ENCODE measurements at regions not wholly inside any gene's neighbourhood (a gene's known extent, or its start where the extent isn't known, plus 50 kb on each side); places are given as distances from the start of the nearest gene placed in this dataset.

- intact Hi-C loops (cut with DNase I) = no loop called here
- TF ChIP-seq POLR2A (IDR thresholded peaks at IDR 0.05) (no peak), CTCF (IDR thresholded peaks at IDR 0.05) (no peak)
- H3K4me1 ChIP-seq = no peaks in the 10 kb centered on the region
- no peaks in the 10 kb centered on the region for H3K9me3 ChIP-seq
- no peak for DNase-seq
- no peak overlapping the region for H3K4me3 ChIP-seq
- WGBS (ENCODE audit: insufficient coverage, low coverage, low lambda C conversion rate, missing lambda C conversion rate) = 84% methylated on average over 5 of the region's 5 CpGs
- ATAC-seq = no peak
- H3K27me3 ChIP-seq = no peaks in the 10 kb centered on the region
- no peaks in the 10 kb centered on the region for H3K36me3 ChIP-seq
- H3K27ac ChIP-seq = no peak overlapping the region
These were observed 134.4 kb downstream of the OSR1 start for GRCh38 chr2:19224011-19224410.

- TF ChIP-seq CTCF (IDR thresholded peaks at IDR 0.05) = no peak
- TF ChIP-seq POLR2A (IDR thresholded peaks at IDR 0.05) = no peak
- Histone ChIP-seq H3K27me3 (no peaks in the 10 kb centered on the region), H3K9me3 (no peaks in the 10 kb centered on the region), H3K4me3 (no peak overlapping the region), H3K4me1 (no peaks in the 10 kb centered on the region), H3K36me3 (no peaks in the 10 kb centered on the region), H3K27ac (no peak overlapping the region)
- ATAC-seq (no peak), DNase-seq (no peak)
- 100% methylated on average over 1 of the region's 2 CpGs for WGBS (ENCODE audit: insufficient coverage, low coverage, low lambda C conversion rate, missing lambda C conversion rate)
- intact Hi-C loops (cut with DNase I) = no loop called here
These were observed 139.4 kb downstream of the OSR1 start for GRCh38 chr2:19219060-19219459.

GRCh38 chr2:19218166-19218565, 140.3 kb downstream of the OSR1 start:
- WGBS (ENCODE audit: insufficient coverage, low coverage, low lambda C conversion rate, missing lambda C conversion rate) = 88% methylated on average over 2 of the region's 2 CpGs
- TF ChIP-seq POLR2A (IDR thresholded peaks at IDR 0.05) (no peak), CTCF (IDR thresholded peaks at IDR 0.05) (no peak)
- H3K27ac ChIP-seq = no peak overlapping the region
- no peaks in the 10 kb centered on the region for H3K4me1 ChIP-seq
- no peaks in the 10 kb centered on the region for H3K27me3 ChIP-seq
- DNase-seq (no peak), ATAC-seq (no peak)
- intact Hi-C loops (cut with DNase I) = no loop called here
- no peaks in the 10 kb centered on the region for H3K36me3 ChIP-seq
- H3K4me3 ChIP-seq = no peak overlapping the region
- H3K9me3 ChIP-seq = no peaks in the 10 kb centered on the region

- TF ChIP-seq POLR2A (IDR thresholded peaks at IDR 0.05) (no peak), CTCF (IDR thresholded peaks at IDR 0.05) (no peak)
- Histone ChIP-seq H3K27me3 (no peaks in the 10 kb centered on the region), H3K4me3 (no peak overlapping the region), H3K9me3 (no peaks in the 10 kb centered on the region), H3K27ac (no peak overlapping the region), H3K4me1 (no peaks in the 10 kb centered on the region), H3K36me3 (no peaks in the 10 kb centered on the region)
- ATAC-seq (no peak), DNase-seq (no peak)
- intact Hi-C loops (cut with DNase I) = no loop called here
- WGBS (ENCODE audit: insufficient coverage, low coverage, low lambda C conversion rate, missing lambda C conversion rate) = 96% methylated on average over 2 of the region's 2 CpGs
These were observed 141.5 kb downstream of the OSR1 start for GRCh38 chr2:19216676-19217602.
